RPMI8226 (cell line): ENCODE measurements at regions not wholly inside any gene's neighbourhood (a gene's known extent, or its start where the extent isn't known, plus 50 kb on each side); places are given as distances from the start of the nearest gene placed in this dataset.
"Not testable (repeated sequence)": the region's sequence is repeated elsewhere in the genome, so short reads cannot be mapped to it uniquely, and the experiment has no call there.

Source experiments
- DNase-seq: peaks from one replicate; pipeline ENCODE4 v3.0.0-alpha.2; 2015

DNA sequence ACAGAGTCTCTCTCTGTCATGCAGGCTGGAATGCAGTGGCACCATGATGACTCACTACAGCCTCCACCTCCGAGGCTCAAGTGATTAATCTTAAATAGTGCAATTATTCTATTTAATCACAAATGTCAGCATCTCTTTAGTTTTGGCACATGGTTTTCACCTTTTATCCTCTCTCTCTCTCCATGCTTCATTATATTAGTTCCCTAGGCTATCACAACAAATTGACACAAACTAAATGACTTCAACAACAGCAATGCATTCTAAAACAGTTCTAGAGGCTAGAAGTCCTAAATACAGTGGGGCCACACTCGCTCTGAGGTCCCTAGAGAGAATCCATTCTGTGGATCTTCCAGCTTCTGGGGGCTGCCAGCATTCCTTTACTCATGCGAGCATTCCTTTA is 178.2 kb upstream of the ZNG1F start:
- DNase-seq = not testable (repeated sequence)

DNA sequence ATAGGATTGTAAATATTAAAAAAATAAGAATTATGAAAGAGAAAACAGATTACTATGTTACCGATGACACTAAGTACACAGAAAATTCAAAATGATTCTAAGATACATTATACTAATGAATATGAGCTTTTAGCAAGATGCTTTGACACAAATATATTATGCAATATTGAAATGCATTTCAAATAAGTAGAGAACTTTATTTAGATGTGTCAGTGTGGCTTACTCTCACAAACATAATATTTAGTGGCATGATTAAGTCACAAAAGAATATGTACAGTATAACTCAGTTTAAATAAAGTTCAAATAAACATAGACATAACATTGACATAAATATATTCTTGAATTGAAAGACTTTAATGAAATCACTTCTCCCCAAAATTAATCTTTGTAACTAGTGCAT is 172.7 kb upstream of the ZNG1F start:
- DNase-seq = not testable (repeated sequence)

DNA sequence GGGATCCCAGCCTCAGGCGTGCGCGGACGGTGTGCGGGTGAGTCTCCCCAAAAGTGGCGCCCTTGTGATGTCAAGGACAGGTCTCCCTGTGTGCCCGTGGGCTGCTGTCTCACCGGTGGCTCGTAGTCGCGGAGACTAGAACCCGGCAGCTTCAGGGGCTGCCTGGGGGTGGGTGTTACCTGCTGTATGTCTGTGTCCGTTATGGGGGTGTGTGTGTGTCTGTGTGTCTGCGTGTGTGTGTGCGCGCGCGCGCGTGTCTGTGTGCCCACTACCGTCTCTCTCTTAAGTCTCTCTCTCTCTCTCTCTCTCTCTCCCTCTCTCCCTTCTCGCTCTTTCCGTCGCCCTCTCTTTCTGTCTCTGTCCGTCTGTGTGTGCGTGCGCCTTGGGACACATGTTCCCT is 170.0 kb upstream of the ZNG1F start:
- DNase-seq = peak; percentile 22

DNA sequence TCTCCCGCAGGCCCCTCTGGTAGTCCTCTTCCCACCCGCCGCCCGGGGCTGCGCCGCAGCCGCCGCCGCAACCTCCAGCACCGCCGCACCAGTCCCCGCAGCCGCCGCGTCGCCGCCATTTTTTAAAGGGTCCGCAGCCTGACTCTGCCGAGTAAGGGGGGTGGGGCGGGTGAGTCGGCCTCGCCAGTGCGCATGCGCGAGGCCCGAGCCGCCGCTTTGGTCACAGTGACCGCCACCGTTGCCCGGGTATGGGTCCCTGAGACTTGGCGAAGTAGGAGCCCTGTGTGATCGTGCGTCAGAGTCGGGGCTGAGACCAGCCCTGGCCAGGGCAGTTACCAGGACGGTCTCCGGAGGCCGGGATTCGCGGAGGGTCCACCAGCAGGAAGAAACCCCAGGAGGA is 169.6 kb upstream of the ZNG1F start:
- DNase-seq = peak; percentile 65

DNA sequence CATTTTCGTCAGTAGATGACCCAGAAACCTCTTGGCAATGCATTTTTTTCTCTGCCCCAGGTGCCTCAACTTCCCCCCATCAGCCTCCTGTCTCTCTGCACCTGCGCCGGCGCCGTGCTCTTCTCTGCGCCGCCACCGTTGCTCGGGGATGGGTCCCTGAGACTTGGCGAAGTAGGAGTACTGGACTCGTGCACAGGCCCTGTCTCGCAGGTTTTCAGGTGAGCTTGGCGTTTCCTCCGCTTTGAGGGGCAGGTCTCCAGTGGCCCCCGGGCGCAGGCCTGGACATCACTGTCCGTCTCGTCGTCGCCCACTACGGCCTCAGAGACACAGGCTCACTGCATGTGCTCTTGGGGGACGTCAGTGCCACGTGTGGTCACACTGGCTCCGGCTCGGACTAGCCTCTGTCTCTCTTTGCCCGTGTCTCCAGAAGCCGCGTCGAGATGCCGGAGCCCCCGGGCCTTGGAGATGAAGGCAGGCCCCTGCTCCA is 168.8 kb upstream of the ZNG1F start:
- peak; percentile 2 for DNase-seq

DNA sequence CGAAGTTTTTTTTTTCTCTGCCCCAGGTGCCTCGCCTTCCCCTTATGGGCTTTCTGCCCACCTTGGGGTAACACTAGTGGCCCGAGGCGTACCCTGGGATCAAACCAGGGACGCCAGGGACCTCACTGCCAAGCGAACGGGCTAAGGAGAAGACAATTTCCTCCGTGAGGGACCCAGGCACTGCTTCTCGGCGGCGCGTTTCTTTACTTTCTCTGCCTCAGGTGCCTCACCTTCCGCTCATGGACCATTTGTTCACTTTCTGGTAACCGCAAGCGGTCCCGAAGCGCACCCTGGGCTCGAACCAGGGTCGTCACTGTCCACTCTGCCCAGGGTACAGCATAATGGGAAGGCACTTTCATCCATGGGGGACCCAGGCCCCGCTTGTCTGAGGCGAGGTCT is 168.2 kb upstream of the ZNG1F start:
- DNase-seq = not testable (repeated sequence)

DNA sequence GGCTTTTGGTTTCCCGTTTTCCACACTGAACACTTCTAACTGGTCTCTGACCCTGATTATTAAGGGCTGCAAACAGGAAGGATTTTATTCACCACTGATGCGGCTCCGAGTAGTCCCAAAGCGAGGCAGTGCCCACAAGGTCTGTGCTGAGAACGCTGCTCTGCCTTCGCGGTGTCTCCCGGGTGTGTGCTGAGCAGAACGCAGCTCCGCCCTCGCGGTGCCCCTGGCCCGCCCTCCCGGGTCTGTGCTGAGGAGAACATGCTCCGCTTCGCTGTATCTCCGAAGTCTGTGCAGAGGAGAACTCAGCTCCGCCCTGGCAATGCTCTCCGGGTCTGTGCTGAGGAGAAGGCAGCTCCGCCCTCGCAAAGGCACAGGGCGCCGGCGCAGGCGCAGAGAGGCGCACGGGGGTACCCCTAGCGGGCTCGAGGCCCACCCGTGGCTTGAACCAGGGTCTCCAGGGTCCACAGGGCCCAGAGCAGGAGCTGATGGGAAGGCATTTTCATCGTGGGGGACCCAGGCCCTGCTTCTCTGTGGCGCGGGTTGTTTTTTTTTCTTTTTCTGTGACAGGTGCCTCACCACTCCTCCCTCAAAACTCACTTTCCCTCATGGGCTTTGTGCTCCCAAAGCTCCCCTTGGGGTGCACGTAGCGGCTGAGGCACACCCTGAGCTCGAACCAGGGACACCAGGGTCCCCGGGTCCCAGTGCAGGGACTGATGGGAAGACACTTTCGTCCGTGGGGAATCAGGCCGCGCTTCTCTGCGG is 167.7 kb upstream of the ZNG1F start:
- DNase-seq = peak; percentile 71

DNA sequence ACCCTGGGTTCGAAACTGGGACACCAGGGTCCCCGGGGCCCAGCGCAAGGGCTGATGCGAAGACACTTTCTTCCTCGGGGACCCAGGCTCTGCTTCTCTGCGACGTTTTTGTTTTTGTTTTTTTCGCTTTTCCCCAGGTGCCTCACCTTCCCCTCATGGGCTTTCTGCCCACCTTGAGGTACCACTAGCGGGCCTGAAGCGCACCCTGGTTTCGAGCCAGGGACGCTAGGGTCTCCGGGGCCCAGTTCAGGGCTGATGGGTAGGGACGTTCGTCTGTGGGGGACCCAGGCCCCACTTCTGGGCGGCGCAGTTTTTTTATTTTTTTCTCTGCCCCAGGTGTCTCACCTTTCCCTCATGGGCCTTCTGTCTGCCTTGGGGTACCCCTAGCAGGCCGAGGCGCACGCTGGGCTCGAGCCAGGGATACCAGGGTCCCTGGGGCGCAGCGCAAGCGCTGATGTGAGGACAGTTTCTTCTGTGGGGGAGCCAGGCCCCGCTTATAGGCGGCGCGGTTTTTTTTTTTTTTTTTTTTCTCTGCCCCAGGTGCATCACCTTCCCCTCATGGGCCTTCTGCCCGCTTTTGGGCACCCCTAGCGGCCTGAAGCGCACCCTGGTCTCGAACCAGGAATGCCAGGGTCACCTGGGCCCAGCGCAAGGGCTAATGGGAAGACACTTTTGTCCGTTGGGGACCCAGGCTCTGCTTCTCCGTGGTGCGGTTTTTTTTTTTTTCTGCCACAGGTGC is 166.8 kb upstream of the ZNG1F start:
- DNase-seq = not testable (repeated sequence)

DNA sequence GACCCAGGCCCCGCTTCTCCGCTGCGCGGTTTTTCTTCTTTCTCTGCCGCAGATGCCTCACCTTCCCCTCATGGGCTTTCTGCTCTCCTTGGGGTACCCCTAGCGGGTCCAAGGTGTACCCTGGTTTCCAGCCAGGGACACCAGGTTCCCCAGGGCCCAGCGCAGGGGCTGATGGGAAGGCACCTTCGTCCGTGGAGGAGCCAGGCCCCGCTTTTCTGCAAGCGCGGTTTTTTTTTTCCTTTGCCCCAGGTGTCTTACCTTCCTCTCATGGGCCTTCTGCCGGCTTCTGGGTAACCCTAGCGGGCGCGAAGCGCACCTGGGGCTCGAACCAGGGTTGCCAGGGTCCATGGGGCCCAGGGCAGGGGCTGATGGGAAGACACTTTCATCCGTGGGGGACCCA is 165.9 kb upstream of the ZNG1F start:
- DNase-seq = peak; percentile 17

DNA sequence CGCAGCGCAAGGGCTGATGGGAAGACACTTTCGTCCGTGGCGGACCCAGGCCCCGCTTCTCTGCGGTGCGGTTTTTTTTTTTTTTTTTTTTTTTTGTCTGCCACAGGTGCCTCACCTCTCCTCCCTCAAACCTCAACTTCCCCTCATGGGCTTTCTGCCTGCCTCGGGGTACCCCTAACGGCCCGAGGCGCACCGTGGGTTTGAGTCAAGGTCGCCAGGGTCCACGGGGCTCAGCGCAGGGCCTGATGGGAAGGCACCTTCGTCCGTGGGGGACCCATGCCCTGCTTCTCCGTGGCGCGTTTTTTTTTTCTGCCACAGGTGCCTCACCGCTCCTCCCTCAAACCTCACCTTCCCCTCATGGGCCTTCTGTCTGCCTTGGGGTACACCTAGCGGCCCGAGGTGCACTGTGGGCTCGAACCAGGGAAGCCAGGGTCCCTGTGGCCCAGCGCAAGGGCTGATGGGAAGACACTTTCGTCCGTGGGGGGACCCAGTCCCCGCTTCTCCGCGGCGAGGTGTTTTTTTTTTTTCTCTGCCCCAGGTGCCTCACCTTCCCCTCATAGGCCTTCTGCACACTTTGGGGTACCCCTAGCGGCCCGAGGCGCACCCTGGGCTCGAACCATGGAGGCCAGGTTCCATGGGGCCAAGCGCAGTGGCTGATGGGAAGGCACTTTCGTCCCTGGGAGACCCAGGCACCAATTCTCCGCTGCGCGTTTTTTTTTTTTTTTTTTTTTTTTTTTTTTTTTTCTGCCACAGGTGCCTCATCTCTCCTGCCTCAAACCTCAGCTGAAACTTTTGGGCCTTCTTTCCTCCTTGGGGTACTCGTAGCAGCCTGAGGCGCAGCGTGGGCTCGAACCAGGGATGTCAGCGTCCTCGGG is 165.2 kb upstream of the ZNG1F start:
- peak; percentile 3 for DNase-seq

DNA sequence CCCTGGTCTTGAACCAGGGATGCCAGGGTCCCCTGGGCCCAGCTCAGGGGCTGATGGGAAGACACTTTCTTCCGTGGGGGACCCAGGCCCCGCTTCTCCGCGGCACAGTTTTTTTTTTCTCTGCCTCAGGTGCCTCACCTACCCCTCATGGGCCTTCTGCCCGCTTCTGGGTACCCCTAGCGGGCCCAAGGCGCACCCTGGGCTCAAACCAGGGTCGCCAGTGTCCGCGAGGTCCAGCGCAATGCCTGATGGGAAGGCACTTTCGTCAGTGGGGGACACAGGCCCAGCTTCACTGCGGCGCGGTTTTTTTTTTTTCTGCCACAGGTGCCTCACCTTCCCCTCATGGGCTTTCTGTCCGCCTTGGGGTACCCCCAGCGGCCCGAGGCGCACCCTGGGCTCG is 163.9 kb upstream of the ZNG1F start:
- DNase-seq = not testable (repeated sequence)

DNA sequence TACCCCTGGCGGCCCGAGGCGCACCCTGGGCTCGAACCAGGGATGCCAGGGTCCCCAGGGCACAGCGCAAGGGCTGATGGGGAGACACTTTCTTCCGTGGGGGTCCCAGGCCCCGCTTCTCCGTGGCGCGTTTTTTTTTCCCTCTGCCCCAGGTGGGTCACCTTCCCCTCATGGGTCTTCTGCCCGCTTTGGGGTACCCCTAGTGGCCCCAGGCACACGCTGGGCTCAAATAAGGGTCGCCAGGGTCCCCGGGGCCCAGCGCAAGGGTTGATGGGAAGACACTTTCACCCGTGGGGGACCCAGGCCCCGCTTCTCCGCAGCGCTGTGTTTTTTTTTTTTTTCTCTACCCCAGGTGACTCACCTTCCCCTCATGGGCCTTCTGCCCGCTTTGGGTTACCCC is 163.3 kb upstream of the ZNG1F start:
- DNase-seq = not testable (repeated sequence)

DNA sequence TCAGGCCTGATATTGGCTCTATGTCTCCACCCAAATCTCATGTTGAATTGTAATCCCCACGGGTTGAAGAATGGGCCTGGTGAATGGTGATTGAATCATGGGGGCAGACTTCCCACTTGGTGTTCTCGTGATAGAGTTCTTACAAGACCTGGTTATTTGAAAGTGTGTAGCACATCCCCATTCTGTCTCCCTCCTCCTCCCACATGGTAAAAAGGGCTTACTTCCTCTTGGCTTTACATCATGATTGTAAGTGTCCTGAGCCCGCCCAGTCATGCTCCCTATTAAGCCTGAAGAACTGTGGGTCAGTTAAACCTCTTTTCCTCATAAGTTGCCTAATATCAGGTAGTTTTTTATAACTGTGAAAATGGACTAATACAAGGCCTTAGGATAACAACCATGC is 158.8 kb upstream of the ZNG1F start:
- DNase-seq = not testable (repeated sequence)

DNA sequence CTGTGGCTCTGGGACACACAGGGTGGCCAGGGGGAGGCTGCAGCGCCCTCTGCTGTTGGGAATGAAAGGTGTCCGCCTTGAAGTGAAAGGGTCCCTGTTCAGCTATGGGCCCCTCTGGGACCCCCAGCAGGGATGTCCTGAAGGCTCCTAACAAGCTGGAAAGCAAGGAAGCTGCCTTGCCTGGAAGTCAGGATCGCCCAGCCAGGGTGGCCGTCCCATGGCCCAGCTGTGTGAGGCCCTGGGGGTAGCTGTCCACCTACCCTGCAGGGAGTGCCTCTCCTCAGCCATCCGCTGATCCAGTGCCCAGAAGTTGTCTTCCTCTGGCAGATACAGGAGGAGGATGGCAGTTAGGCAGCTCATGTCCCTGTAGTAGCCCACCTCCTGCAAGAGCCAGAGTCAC is 143.4 kb upstream of the ZNG1F start:
- DNase-seq = not testable (repeated sequence)

DNA sequence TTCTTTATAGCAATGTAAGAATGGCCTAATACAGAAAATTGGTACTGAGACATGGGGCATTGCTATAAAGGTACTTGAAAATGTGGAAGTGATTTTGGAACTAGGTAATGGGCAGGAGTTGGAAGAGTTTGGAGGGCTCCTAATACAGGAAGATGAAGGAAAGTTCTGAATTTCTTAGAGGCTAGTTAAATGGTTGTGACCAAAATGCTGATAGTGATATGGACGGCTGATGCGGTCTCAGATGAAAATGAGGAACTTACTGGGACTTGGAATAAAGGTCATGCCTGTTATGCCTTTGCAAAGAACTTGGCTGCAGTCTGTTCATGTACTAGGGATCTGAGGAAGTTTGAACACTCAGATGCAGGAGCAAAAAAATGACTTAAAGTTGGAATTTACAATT is 132.2 kb upstream of the ZNG1F start:
- not testable (repeated sequence) for DNase-seq

DNA sequence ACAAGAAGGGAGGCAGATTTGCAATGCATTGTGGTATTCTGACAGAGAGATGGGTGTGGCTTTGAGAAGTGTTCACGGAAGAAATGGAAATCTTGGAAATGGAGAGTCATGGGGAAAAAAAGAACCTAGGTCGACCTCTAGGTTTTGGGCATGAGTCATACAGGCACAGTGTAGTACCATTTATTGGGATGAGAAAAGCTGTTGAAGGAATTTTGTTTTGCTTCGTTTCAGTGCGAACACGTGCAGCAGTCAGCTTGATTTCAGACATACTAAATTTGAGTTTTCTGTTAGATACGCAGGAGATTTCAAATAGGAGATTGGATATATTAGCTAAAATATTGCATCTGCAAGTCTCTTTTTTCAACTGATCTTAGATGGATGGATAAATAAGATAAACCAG is 119.8 kb upstream of the ZNG1F start:
- not testable (repeated sequence) for DNase-seq

DNA sequence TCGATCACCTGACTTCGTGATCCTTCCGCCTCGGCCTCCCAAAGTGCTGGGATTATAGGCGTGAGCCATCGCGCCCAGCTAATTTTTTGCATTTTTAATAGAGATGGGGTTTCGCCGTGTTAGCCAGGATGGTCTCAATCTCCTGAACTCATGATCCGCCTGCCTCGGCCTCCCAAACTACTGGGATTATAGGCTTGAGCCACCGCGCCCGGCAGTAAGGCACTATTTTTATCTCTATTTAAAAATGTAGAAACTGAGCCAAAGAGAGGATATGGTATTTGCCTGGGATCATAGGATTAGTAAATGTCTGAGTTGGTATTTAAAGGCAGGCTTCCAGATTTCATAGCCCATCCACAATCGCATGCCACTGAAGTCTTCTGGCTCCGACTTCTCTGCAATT is 96.6 kb upstream of the ZNG1F start:
- not testable (repeated sequence) for DNase-seq

DNA sequence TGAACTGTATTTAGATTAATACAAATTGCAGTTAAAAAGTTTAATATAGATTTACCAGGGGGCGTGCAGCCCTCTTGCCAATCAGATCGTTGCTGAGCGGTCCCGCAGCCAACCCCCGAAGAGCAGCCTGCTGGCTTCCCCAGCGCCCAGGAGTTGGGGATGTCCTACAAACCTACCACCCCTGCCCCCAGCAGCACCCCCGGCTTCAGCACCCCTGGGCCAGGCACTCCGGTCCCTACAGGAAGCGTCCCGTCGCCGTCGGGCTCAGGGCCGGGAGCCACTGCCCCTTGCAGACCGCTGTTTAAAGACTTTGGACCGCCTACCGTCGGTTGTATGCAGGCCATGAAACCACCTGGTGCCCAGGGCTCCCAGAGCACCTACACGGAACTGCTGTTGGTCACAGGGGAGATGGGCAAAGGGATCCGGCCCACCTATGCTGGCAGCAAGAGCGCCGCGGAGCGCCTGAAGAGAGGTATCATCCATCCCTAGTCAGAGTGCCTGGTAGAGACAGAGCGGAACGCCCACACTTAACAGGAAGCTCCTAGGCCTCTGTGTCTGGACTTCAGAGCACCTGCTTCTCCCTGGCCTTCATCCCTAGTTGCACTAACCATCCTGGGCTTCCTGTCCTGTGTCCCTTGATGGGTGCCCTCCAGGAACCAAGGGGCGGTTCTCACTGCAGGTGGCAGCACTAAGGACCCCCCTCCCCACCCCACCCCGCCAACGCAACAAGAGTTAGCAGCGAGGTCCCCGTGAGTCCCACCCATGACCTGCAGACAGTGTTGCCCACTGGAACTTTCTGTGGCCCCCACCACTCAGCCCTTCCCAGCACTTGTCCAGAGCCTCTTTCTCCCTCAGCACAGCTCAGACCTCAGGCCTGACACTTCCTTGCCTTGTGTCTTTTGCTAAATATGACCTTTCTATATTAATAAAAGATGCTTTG is 91.5 kb upstream of the ZNG1F start:
- DNase-seq = not testable (repeated sequence)

DNA sequence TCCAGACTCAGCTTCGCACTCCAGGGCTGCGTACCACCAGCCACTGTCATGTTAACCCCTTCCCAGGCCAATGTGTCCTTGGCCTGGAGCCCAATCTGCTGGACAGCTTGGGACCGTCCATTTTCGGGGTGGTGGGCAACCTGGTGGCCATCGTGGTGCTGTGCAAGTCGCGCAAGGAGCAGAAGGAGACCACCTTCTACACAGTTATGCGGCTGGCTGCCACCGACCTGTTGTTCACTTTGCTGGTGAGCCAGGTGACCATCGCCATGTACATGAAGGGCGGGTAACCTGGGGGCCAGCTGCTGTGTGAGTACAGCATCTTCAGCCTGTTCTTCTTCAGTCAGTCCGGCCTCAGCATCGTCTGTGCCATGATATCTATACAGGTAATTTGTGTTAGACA is 90.3 kb upstream of the ZNG1F start:
- DNase-seq = not testable (repeated sequence)

DNA sequence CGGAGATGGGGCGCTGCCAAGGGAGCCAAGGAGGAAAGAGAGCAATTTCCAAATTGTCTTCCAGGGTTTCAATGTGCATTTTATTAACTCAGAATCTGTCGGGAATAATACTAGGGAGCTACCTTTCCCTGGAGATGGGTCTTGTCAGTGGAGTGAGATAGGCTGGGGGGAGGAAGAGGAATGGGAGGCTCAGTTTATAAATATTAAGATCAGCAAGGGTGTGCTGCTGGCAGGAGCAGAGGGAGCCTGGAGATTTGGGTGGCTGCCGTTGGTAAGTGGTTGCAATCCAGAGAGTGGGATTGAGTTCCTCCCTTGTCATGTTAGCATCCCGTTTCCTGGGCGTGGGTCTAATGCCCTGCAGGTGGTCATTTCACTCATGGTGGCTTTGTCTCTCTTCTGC is 89.9 kb upstream of the ZNG1F start:
- DNase-seq = not testable (repeated sequence)

DNA sequence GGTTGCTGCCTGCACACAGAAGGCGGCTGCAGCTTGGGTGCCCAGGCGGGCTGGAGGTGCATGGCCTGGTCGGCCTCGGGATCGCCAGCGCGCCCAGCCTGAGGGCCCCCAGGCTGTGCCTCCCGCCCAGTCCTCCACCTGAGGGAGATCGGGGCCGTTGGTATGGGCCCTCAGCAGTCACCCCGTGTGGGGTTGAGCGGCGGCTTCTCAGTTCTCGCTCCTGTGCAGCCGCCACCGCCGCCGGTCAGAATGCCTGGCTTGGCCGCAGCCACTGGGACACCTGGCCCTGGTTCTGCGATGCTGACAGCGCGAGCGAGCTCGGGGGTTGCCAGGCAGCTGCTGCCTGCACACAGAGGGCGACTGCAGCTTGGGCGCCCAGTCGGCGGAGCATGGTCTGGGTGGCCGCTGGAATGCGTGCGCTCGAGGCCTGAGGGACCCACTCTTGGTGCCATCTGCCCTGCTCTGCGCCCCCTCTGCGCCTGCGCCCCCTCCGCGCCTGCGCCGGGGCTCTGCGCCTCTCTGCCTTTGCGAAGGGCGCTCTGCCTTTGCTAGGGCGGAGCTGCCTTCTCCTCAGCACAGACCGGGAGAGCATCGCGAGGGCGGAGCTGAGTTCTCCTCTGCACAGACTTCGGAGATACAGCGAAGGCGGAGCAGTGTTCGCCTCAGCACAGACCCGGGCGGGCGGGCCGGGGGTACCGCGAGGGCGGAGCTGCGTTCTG is 84.6 kb upstream of the ZNG1F start:
- peak; percentile 58 for DNase-seq
